SK-N-SH treated with all-trans-retinoic acid at 6 μM for 48 hours (cell line): ENCODE measurements at regions not wholly inside any gene's neighbourhood (a gene's known extent, or its start where the extent isn't known, plus 50 kb on each side); places are given as distances from the start of the nearest gene placed in this dataset.

ENCODE experiments used
- ATAC-seq: fragments of 200-7000 bp; cut with Tn5 transposase; 3 replicates; pipeline ENCODE4 v1.9.1; 2020; ENCODE audit warnings: mild to moderate bottlenecking, moderate library complexity
- BACH2 ChIP-seq: fragments of 250-450 bp; sonication (Bioruptor Pico); IDR thresholded peaks from 2 replicates; pipeline ENCODE4 v1.9.0; 2021; ENCODE audit warnings: mild to moderate bottlenecking, borderline replicate concordance
- CREB5 ChIP-seq: fragments of 250-450 bp; sonication (Bioruptor Pico); IDR thresholded peaks from 2 replicates; pipeline ENCODE4 v1.5.1; 2020; ENCODE audit warnings: low read depth, mild to moderate bottlenecking, moderate library complexity
- CSDC2 ChIP-seq: fragments of 250-450 bp; sonication (Bioruptor Pico); IDR thresholded peaks from 2 replicates; pipeline ENCODE4 v1.5.0; 2020; ENCODE audit warnings: mild to moderate bottlenecking, moderate library complexity
- CSRNP3 ChIP-seq: fragments of 250-450 bp; sonication (Bioruptor Pico); IDR thresholded peaks from 2 replicates; pipeline ENCODE4 v1.5.1; 2021; ENCODE audit warnings: mild to moderate bottlenecking, moderate library complexity
- ESRRG ChIP-seq: fragments of 250-450 bp; sonication (Bioruptor Pico); IDR thresholded peaks from 2 replicates; pipeline ENCODE4 v1.6.1; 2021; ENCODE audit warnings: mild to moderate bottlenecking
- GLIS3 ChIP-seq: fragments of 250-450 bp; sonication (Bioruptor Pico); IDR thresholded peaks from 2 replicates; pipeline ENCODE4 v1.5.0; 2020; ENCODE audit warnings: mild to moderate bottlenecking, moderate library complexity
- OSR1 ChIP-seq: fragments of 250-450 bp; sonication (Bioruptor Pico); IDR thresholded peaks from 2 replicates; pipeline ENCODE4 v1.8.0; 2022; ENCODE audit warnings: moderate library complexity, mild to moderate bottlenecking, inconsistent platforms
- PATZ1 ChIP-seq: fragments of 250-450 bp; sonication (Bioruptor Pico); IDR thresholded peaks from 2 replicates; pipeline ENCODE4 v1.8.0; 2020; ENCODE audit warnings: mild to moderate bottlenecking, moderate library complexity, borderline replicate concordance
- PPARA ChIP-seq: fragments of 250-450 bp; sonication (Bioruptor Pico); IDR thresholded peaks from 2 replicates; pipeline ENCODE4 v1.5.0; 2020; ENCODE audit warnings: mild to moderate bottlenecking, borderline replicate concordance
- SNAI2 ChIP-seq: fragments of 250-450 bp; sonication (Bioruptor Pico); IDR thresholded peaks from 2 replicates; pipeline ENCODE4 v1.5.0; 2020; ENCODE audit warnings: mild to moderate bottlenecking, moderate library complexity
- TCF4 ChIP-seq: fragments of 250-450 bp; sonication (Bioruptor Pico); IDR thresholded peaks from 2 replicates; pipeline ENCODE4 v1.8.0; 2021; ENCODE audit warnings: mild to moderate bottlenecking, moderate library complexity, borderline replicate concordance
- TSHZ2 ChIP-seq: fragments of 250-450 bp; sonication (Bioruptor Pico); IDR thresholded peaks from 2 replicates; pipeline ENCODE4 v1.5.0; 2020; ENCODE audit warnings: mild to moderate bottlenecking, moderate library complexity
- ZC3H10 ChIP-seq: fragments of 250-450 bp; sonication (Bioruptor Pico); IDR thresholded peaks from 2 replicates; pipeline ENCODE4 v1.5.1; 2021; ENCODE audit warnings: mild to moderate bottlenecking, moderate library complexity
- ZFP30 ChIP-seq: fragments of 450-650 bp; formaldehyde crosslinking; IDR thresholded peaks from 2 replicates; pipeline ENCODE4 v1.5.0; 2022; ENCODE audit warnings: mild to moderate bottlenecking, moderate library complexity
- ZNF565 ChIP-seq: fragments of 450-650 bp; formaldehyde crosslinking; conservative IDR thresholded peaks from 2 replicates; pipeline ENCODE4 v1.5.0; 2020; ENCODE audit warnings: low read depth, mild to moderate bottlenecking, moderate library complexity
- ZNF8 ChIP-seq: fragments of 450-650 bp; formaldehyde crosslinking; IDR thresholded peaks from 2 replicates; pipeline ENCODE4 v1.5.0; 2020; ENCODE audit warnings: mild to moderate bottlenecking, moderate library complexity

- TF ChIP-seq GLIS3 (no peak), SNAI2 (CRISPR knock-in tag) (no peak), PPARA (CRISPR knock-in tag) (no peak), PATZ1 (CRISPR knock-in tag) (no peak), OSR1 (no peak), ZC3H10 (CRISPR knock-in tag) (no peak), CSDC2 (CRISPR knock-in tag) (no peak)
- TF ChIP-seq, all 23 proteins: peak for 0
These were observed 215.8 kb downstream of the CTTN start (continued) for GRCh38 chr11:70614034-70614681.

- no peak for ATAC-seq
- TF ChIP-seq TSHZ2 (no peak), CREB5 (CRISPR knock-in tag) (no peak)
These were observed 216.9 kb downstream of the CTTN start for GRCh38 chr11:70615036-70615875.

- no peak for ATAC-seq
- TF ChIP-seq ZNF8 (CRISPR knock-in tag): no peak
- no peak for TF ChIP-seq ZNF565
- TF ChIP-seq BACH2 (CRISPR knock-in tag): no peak
- TF ChIP-seq ESRRG (CRISPR knock-in tag): no peak
- no peak for TF ChIP-seq TCF4 (CRISPR knock-in tag)
- TF ChIP-seq PATZ1 (CRISPR knock-in tag): no peak
- no peak for TF ChIP-seq OSR1
- no peak for TF ChIP-seq ZFP30 (CRISPR knock-in tag)
- TF ChIP-seq PPARA (CRISPR knock-in tag): no peak
- TF ChIP-seq CSRNP3: no peak
- TF ChIP-seq TSHZ2: no peak
These were observed 218.0 kb downstream of the CTTN start for GRCh38 chr11:70616317-70616716.
